ENCODE measurements at regions not wholly inside any gene's neighbourhood (a gene's known extent, or its start where the extent isn't known, plus 50 kb on each side); places are given as distances from the start of the nearest gene placed in this dataset.

DNA sequence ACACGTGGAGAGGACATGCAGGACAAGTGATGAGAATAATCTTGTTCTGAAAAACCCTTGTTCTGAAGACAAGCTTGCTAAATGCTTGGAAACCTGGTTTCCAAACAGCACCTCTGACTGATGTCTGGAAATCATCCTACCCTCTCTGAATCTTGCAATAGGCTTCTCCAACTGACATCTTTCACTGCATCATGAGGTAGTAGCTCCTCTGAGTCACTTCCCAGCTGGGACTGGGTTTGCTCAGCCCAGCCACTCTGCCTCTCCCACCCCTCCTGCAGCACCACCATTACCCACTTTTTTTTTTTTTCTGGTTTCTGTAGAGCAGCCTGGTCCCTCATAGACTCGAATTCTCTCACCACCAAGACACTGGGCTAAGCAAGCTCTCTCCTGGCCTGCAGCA, 919.8 kb downstream of the GRID1 start:
- Histone ChIP-seq H3K27me3 (ENCODE audit: control insufficient read depth in 2 of 2, insufficient read depth in 2 of 2, low read length in 2 of 2) (no peaks in the 10 kb centered on the region), H4K20me1 (ENCODE audit: insufficient read depth, low read length) (no peaks in the 10 kb centered on the region), H3K79me2 (ENCODE audit: insufficient read depth, low read length) (no peaks in the 10 kb centered on the region), H3K27ac (ENCODE audit: low read depth in 1 of 2, low read length in 2 of 2) (no peak overlapping the region), H2AFZ (ENCODE audit: insufficient read depth, low read depth, low read length, poor library complexity, severe bottlenecking) (no peak overlapping the region), H3K36me3 (replicated peaks in 1 of 2; ENCODE audit: control insufficient read depth in 1 of 2, insufficient read depth in 2 of 2, low read length in 2 of 2) (no peaks in the 10 kb centered on the region), H3K4me3 (replicated peaks in 1 of 3; ENCODE audit: low read depth in 2 of 3, low read length in 3 of 3) (no peak overlapping the region), H3K4me2 (replicated peaks; ENCODE audit: extremely low read depth, low read length, poor library complexity, severe bottlenecking) (no peak overlapping the region), H3K9ac (ENCODE audit: insufficient read depth, low read length, poor library complexity, severe bottlenecking) (no peak overlapping the region), H3K9me3 (replicated peaks in 1 of 2; ENCODE audit: control insufficient read depth in 1 of 2, insufficient read depth in 1 of 2, low read length in 2 of 2) (no peaks in the 10 kb centered on the region), H3K4me1 (ENCODE audit: control insufficient read depth in 1 of 2, insufficient read depth in 2 of 2, low read length in 2 of 2) (peaks cover 0 to 9% of the 10 kb centered on the region in 2 donors)
- no peaks in the 10 kb centered on the region for H3K36me3 Mint-ChIP-seq
- no peak overlapping the region for H3K27ac Mint-ChIP-seq
- H3K9me3 Mint-ChIP-seq: peaks cover 0 to 3% (median 0%) of the 10 kb centered on the region in 7 donors
- no peak overlapping the region for H3K4me3 Mint-ChIP-seq
- no peak for DNase-seq
- H3K4me1 Mint-ChIP-seq: peaks cover 10% of the 10 kb centered on the region
- intact Hi-C loops (cut with micrococcal nuclease): no loop called here
- TF ChIP-seq, protein P1, sequence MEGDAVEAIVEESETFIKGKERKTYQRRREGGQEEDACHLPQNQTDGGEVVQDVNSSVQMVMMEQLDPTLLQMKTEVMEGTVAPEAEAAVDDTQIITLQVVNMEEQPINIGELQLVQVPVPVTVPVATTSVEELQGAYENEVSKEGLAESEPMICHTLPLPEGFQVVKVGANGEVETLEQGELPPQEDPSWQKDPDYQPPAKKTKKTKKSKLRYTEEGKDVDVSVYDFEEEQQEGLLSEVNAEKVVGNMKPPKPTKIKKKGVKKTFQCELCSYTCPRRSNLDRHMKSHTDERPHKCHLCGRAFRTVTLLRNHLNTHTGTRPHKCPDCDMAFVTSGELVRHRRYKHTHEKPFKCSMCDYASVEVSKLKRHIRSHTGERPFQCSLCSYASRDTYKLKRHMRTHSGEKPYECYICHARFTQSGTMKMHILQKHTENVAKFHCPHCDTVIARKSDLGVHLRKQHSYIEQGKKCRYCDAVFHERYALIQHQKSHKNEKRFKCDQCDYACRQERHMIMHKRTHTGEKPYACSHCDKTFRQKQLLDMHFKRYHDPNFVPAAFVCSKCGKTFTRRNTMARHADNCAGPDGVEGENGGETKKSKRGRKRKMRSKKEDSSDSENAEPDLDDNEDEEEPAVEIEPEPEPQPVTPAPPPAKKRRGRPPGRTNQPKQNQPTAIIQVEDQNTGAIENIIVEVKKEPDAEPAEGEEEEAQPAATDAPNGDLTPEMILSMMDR (IDR thresholded peaks at IDR 0.05): no peak
- no CpG with 5 or more reads among the region's 2 CpGs for WGBS (ENCODE audit: insufficient coverage)
- peaks cover 0 to 5% (median 2%) of the 10 kb centered on the region in 3 donors for H3K27me3 Mint-ChIP-seq (ENCODE audit: low read depth in 3 of 3)

DNA sequence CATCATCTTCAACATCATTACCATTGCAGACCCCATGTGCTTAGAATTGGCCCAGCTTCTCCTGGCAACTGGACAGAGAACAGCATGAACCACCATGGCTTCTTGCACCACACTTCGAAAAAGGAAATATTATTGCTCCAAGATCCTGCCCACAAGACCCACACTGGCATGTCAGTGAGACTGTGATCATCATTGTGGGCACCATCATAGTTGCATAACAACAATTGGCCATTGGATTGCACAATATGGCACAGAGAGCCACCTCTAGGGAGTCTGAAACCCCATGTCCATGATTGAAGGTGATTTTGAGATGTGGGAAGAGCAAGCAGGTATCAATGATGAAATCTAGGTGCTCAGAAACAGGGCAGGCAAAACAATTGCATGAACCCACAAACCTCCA, 918.9 kb downstream of the GRID1 start:
- Histone ChIP-seq H3K27ac (ENCODE audit: low read depth in 1 of 2, low read length in 2 of 2) (no peak overlapping the region), H3K36me3 (replicated peaks in 1 of 2; ENCODE audit: control insufficient read depth in 1 of 2, insufficient read depth in 2 of 2, low read length in 2 of 2) (no peaks in the 10 kb centered on the region), H3K9ac (ENCODE audit: insufficient read depth, low read length, poor library complexity, severe bottlenecking) (no peak overlapping the region), H3K4me1 (ENCODE audit: control insufficient read depth in 1 of 2, insufficient read depth in 2 of 2, low read length in 2 of 2) (peaks cover 0 to 9% of the 10 kb centered on the region in 2 donors), H3K9me3 (replicated peaks in 1 of 2; ENCODE audit: control insufficient read depth in 1 of 2, insufficient read depth in 1 of 2, low read length in 2 of 2) (no peaks in the 10 kb centered on the region), H3K4me3 (replicated peaks in 1 of 3; ENCODE audit: low read depth in 2 of 3, low read length in 3 of 3) (no peak overlapping the region), H2AFZ (ENCODE audit: insufficient read depth, low read depth, low read length, poor library complexity, severe bottlenecking) (no peak overlapping the region), H3K4me2 (replicated peaks; ENCODE audit: extremely low read depth, low read length, poor library complexity, severe bottlenecking) (no peak overlapping the region), H4K20me1 (ENCODE audit: insufficient read depth, low read length) (no peaks in the 10 kb centered on the region), H3K79me2 (ENCODE audit: insufficient read depth, low read length) (no peaks in the 10 kb centered on the region), H3K27me3 (ENCODE audit: control insufficient read depth in 2 of 2, insufficient read depth in 2 of 2, low read length in 2 of 2) (no peaks in the 10 kb centered on the region)
- H3K36me3 Mint-ChIP-seq: no peaks in the 10 kb centered on the region
- 0% methylated on average over 1 of the region's 1 CpG for WGBS (ENCODE audit: insufficient coverage)
- H3K27me3 Mint-ChIP-seq (ENCODE audit: low read depth in 3 of 3): peaks cover 0 to 7% (median 2%) of the 10 kb centered on the region in 3 donors
- H3K27ac Mint-ChIP-seq: no peak overlapping the region
- H3K9me3 Mint-ChIP-seq: peaks cover 0 to 3% (median 0%) of the 10 kb centered on the region in 7 donors
- DNase-seq: no peak
- H3K4me3 Mint-ChIP-seq: no peak overlapping the region
- intact Hi-C loops (cut with micrococcal nuclease): no loop called here
- peaks cover 10% of the 10 kb centered on the region for H3K4me1 Mint-ChIP-seq
- TF ChIP-seq, protein P1 (IDR thresholded peaks at IDR 0.05): no peak
